ENCODE measurements at regions not wholly inside any gene's neighbourhood (a gene's known extent, or its start where the extent isn't known, plus 50 kb on each side); places are given as distances from the start of the nearest gene placed in this dataset.

DNA sequence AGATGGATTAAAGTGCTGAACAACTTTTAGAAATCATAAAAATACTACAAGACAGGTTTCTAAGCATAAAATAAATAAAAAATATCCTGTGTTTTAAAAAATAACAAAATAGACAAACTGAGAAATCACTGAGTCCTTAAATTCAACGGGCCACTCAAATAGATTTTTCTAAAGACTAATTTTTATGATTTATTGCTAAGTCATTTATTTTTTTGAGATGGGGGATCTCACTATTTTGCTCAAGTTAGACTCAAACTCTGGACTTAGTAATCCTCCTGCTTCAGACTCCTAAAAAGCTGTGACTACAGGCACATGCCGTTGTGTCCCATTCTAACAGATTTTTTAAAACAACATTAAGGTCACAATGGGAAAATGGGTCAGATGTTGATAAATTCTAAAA, 121.0 kb upstream of the THSD7A start:
- ChIA-PET CTCF (no interaction called here), POLR2A (no interaction called here)
- no peak overlapping the region for H3K4me3 ChIP-seq (ENCODE audit: low read depth, low read length)
- no peak overlapping the region for H3K27ac ChIP-seq (ENCODE audit: extremely low read depth, low read depth, low read length)
- H3K9me3 ChIP-seq (ENCODE audit: control insufficient read depth, insufficient read depth, low read depth, low read length): no peaks in the 10 kb centered on the region
- H3K36me3 ChIP-seq (ENCODE audit: control insufficient read depth in 2 of 2, insufficient read depth in 1 of 2, low read length in 2 of 2): no peaks in the 10 kb centered on the region
- no peak for TF ChIP-seq ZNF324 (tag by site-specific recombination; IDR thresholded peaks at IDR 0.05)
- TF ChIP-seq IKZF3 (tag by site-specific recombination; IDR thresholded peaks at IDR 0.05): no peak
- TF ChIP-seq, protein P1, sequence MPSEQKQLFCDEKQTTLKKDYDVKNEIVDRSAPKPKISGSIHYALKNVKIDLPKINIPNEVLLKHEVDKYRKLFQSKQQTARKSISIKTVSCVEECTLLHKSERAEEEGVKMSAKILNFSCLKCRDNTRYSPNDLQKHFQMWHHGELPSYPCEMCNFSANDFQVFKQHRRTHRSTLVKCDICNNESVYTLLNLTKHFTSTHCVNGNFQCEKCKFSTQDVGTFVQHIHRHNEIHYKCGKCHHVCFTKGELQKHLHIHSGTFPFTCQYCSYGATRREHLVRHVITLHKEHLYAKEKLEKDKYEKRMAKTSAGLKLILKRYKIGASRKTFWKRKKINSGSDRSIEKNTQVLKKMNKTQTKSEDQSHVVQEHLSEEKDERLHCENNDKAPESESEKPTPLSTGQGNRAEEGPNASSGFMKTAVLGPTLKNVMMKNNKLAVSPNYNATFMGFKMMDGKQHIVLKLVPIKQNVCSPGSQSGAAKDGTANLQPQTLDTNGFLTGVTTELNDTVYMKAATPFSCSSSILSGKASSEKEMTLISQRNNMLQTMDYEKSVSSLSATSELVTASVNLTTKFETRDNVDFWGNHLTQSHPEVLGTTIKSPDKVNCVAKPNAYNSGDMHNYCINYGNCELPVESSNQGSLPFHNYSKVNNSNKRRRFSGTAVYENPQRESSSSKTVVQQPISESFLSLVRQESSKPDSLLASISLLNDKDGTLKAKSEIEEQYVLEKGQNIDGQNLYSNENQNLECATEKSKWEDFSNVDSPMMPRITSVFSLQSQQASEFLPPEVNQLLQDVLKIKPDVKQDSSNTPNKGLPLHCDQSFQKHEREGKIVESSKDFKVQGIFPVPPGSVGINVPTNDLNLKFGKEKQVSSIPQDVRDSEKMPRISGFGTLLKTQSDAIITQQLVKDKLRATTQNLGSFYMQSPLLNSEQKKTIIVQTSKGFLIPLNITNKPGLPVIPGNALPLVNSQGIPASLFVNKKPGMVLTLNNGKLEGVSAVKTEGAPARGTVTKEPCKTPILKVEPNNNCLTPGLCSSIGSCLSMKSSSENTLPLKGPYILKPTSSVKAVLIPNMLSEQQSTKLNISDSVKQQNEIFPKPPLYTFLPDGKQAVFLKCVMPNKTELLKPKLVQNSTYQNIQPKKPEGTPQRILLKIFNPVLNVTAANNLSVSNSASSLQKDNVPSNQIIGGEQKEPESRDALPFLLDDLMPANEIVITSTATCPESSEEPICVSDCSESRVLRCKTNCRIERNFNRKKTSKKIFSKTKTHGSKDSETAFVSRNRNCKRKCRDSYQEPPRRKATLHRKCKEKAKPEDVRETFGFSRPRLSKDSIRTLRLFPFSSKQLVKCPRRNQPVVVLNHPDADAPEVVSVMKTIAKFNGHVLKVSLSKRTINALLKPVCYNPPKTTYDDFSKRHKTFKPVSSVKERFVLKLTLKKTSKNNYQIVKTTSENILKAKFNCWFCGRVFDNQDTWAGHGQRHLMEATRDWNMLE (tag by site-specific recombination; conservative IDR thresholded peaks at IDR 0.05; ENCODE audit: low read depth): no peak
- no peak for TF ChIP-seq ZNF214 (tag by site-specific recombination; IDR thresholded peaks at IDR 0.05; ENCODE audit: borderline replicate concordance)
- no peak for TF ChIP-seq ZNF121 (tag by site-specific recombination; IDR thresholded peaks at IDR 0.05)
- TF ChIP-seq ZFP69B (tag by site-specific recombination; IDR thresholded peaks at IDR 0.05): no peak
- TF ChIP-seq ZEB2 (tag by site-specific recombination; IDR thresholded peaks at IDR 0.05): no peak
- TF ChIP-seq ZNF843 (tag by site-specific recombination; IDR thresholded peaks at IDR 0.05): no peak
- no peak for TF ChIP-seq KLF9 (tag by site-specific recombination; IDR thresholded peaks at IDR 0.05; ENCODE audit: low read depth)
- no peak for TF ChIP-seq ZNF23 (tag by site-specific recombination; IDR thresholded peaks at IDR 0.05; ENCODE audit: borderline replicate concordance)
- TF ChIP-seq ZNF585B (tag by site-specific recombination; IDR thresholded peaks at IDR 0.05): no peak
- TF ChIP-seq ZIC2 (tag by site-specific recombination; IDR thresholded peaks at IDR 0.05): no peak
- H3K4me1 ChIP-seq (ENCODE audit: control insufficient read depth, insufficient read depth, low read length): no peaks in the 10 kb centered on the region

- CTCF ChIA-PET: interaction anchor here (0.7 kb wide), 1 partner anchor 853 kb away, joined by 3 read pairs; no protein-coding TSS in a partner anchor
- POLR2A ChIA-PET: no interaction called here
These were observed 125.0 kb upstream of the THSD7A start for GRCh38 chr7:11956991-11957390.

GRCh38 chr7:11957956-11958355, 126.0 kb upstream of the THSD7A start:
- POLR2A ChIA-PET: no interaction called here
- Histone ChIP-seq H3K4me1 (ENCODE audit: control insufficient read depth, insufficient read depth, low read length) (no peaks in the 10 kb centered on the region), H3K36me3 (ENCODE audit: control insufficient read depth in 2 of 2, insufficient read depth in 1 of 2, low read length in 2 of 2) (no peaks in the 10 kb centered on the region), H3K27ac (ENCODE audit: extremely low read depth, low read depth, low read length) (no peak overlapping the region), H3K4me3 (ENCODE audit: low read depth, low read length) (no peak overlapping the region), H3K9me3 (ENCODE audit: control insufficient read depth, insufficient read depth, low read depth, low read length) (no peaks in the 10 kb centered on the region)
- CTCF ChIA-PET: no interaction called here
- TF ChIP-seq ZNF404 (tag by site-specific recombination; IDR thresholded peaks at IDR 0.05) (no peak), ZNF114 (tag by site-specific recombination; IDR thresholded peaks at IDR 0.05) (no peak), GLIS1 (tag by site-specific recombination; IDR thresholded peaks at IDR 0.05) (no peak), PRDM1 (tag by site-specific recombination; IDR thresholded peaks at IDR 0.05) (no peak), ZNF677 (tag by site-specific recombination; IDR thresholded peaks at IDR 0.05) (no peak)

More at GRCh38 chr7:11956991-11957390, 125.0 kb upstream of the THSD7A start:
- Histone ChIP-seq H3K4me3 (ENCODE audit: low read depth, low read length) (no peak overlapping the region), H3K4me1 (ENCODE audit: control insufficient read depth, insufficient read depth, low read length) (no peaks in the 10 kb centered on the region), H3K27ac (ENCODE audit: extremely low read depth, low read depth, low read length) (no peak overlapping the region), H3K9me3 (ENCODE audit: control insufficient read depth, insufficient read depth, low read depth, low read length) (no peaks in the 10 kb centered on the region), H3K36me3 (ENCODE audit: control insufficient read depth in 2 of 2, insufficient read depth in 1 of 2, low read length in 2 of 2) (no peaks in the 10 kb centered on the region)
- no peak for TF ChIP-seq ZNF423 (tag by site-specific recombination; IDR thresholded peaks at IDR 0.05)
- no peak for TF ChIP-seq ZNF692 (tag by site-specific recombination; IDR thresholded peaks at IDR 0.05)
- TF ChIP-seq ZNF10 (tag by site-specific recombination; IDR thresholded peaks at IDR 0.05): no peak
- TF ChIP-seq ZNF791 (tag by site-specific recombination; IDR thresholded peaks at IDR 0.05): no peak
- no peak for TF ChIP-seq ZNF571 (tag by site-specific recombination; IDR thresholded peaks at IDR 0.05)
- no peak for TF ChIP-seq ZNF266 (tag by site-specific recombination; IDR thresholded peaks at IDR 0.05; ENCODE audit: low read depth)
- TF ChIP-seq ZFHX2 (tag by site-specific recombination; conservative IDR thresholded peaks at IDR 0.05): no peak
- no peak for TF ChIP-seq BCL11A (tag by site-specific recombination; IDR thresholded peaks at IDR 0.05; ENCODE audit: low read depth)

Data from HEK293 (cell line).